GM21723 (cell line): ENCODE measurements at regions not wholly inside any gene's neighbourhood (a gene's known extent, or its start where the extent isn't known, plus 50 kb on each side); places are given as distances from the start of the nearest gene placed in this dataset.

Experiments used
- ATAC-seq: cut with Tn5 transposase; IDR thresholded peaks from one replicate; pipeline ENCODE4 v1.9.1; 2021; ENCODE audit warnings: mild to moderate bottlenecking, moderate library complexity; ENCODE audit not compliant: unreplicated experiment

DNA sequence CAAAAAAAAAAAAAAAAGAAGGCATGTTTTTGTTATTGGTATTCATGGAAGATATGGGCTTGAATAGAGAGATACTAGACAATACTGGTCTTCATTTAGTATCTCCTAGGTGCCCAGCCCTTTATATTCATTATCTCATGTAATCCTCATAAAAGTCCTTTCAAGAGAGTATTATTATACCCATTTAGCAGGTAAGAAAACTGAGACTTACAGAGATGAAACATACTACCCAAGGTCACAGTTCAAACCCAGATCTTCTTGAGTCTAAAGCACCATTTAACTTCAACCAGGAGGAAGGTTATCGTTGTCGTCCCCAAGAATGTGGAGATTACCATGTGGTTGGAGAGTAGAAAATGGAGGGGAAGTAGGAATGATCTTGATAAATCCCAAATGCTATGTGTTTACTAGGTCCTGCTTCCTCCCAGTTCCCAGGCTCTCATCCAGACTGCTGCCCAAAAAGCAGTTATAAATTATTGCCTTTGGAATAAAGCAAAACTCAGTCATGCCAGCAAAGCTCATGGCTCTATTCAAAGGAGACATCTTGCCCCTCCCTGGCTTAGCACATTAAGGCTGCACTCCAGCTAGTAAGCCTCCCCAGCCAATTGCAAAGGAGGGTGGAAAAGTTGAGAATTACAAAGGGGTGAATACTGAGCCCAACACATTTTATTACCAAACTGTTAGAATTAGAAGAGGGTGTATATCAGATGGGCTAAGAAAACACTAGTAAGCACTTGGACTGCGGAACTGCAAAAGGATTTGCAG, 163.9 kb downstream of the PIK3R1 start:
- ATAC-seq, result no peak

DNA sequence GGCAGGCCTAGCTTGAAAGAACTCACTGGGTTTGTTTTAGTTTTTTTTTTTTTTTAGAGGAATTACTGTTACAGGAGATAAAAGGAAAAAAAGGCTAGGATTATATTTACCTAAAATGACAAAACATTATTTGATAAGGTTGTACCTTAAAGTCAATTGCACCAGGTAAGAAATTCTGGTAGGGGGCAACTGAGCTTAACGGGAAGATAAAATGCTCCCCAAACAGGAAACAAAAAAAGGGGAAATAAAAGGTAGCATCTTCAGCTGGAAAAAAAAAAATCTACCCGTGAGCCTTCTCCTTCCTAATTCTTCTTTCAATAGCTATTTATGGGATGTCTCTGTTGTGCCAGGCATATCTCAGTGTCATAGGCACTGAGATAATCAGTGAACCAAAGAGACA, 164.5 kb downstream of the PIK3R1 start:
- no peak for ATAC-seq

GRCh38 chr5:68381060-68381459, 165.5 kb downstream of the PIK3R1 start:
- ATAC-seq, result no peak

- no peak for ATAC-seq
Observed at GRCh38 chr5:68381909-68382308, 166.4 kb downstream of the PIK3R1 start.

DNA sequence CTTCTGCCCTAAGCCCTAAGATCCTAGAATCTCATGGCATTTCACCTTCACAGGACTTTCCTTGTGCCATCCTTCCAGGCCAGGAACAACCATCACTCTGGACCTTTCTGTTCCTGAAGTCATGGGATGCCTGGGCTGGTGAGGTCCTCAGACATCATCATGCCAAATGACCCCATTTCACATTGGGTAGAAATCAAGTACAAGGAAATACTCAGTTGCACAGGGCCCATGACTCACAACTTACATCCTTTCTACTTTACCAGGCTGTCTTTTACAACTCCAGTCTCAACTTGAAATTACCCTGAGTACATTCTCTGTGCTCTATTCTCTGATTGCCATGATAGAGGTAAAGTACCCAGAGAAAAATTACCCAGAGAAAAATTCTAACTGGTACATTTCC, 167.1 kb downstream of the PIK3R1 start:
- ATAC-seq, result no peak

- ATAC-seq, result no peak
Observed at GRCh38 chr5:68383888-68384310, 168.3 kb downstream of the PIK3R1 start.

- no peak for ATAC-seq
Observed at GRCh38 chr5:68384936-68385594, 169.5 kb downstream of the PIK3R1 start.

- ATAC-seq, result no peak
Observed at GRCh38 chr5:68385936-68386335, 170.4 kb downstream of the PIK3R1 start.

DNA sequence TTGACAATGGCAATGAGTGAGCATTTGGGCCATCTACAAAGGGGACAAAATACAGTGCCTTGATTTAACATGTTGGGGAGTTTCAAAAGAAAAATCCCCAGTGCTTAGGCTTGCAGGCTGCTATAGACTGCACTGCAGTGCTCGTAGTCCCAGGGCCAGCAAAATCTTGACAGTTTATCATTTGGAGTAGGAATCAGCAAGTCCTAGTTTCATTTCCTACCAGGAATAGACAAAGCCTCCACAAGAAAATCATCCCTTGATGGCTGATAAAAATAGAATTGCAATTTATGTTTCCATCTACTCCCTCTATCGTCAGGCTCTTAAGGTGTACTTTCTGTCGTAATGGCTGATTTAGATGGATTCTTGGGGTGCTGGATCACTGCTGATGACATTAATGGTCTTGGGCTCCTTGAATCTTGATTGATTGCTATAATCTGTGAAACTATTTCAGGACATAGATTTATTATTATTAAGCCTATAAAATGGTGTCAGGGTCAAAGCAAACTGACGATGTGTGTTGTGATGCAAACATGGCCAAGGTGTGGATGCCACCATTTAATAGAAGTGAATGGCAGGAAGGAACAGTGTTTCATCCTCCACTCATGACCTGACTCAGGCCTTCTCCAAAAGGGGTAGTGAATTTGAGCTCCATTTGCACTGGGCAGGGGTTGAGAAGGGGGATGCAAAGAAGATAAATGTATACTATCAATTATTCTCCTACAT, 171.7 kb downstream of the PIK3R1 start:
- no peak for ATAC-seq

DNA sequence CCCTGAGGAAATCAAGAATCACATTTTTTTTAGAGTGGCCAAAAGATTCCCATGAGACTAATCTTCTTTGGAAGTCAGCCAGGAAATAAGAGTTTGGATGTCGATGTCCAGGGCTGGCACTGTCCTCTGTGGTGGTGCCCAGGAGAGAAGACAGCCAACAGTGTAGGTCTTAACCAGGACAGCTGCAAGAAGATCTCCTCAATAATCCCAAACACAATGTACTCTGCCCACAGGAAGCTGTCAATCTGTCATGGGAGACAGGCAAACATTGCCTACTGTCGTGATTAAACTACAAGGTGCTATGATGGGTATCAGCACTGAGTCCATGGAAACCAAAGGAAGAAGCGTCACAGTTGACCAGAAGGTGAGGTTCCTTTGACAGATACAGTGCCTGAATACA, 174.1 kb downstream of the PIK3R1 start:
- no peak for ATAC-seq

GRCh38 chr5:68392617-68393016, 177.1 kb downstream of the PIK3R1 start:
- ATAC-seq, result no peak

GRCh38 chr5:68395302-68395701, 179.7 kb downstream of the PIK3R1 start:
- no peak for ATAC-seq

- no peak for ATAC-seq
Observed at GRCh38 chr5:68395926-68396511, 180.5 kb downstream of the PIK3R1 start.

- no peak for ATAC-seq
Observed at GRCh38 chr5:68396722-68397121, 181.2 kb downstream of the PIK3R1 start.

DNA sequence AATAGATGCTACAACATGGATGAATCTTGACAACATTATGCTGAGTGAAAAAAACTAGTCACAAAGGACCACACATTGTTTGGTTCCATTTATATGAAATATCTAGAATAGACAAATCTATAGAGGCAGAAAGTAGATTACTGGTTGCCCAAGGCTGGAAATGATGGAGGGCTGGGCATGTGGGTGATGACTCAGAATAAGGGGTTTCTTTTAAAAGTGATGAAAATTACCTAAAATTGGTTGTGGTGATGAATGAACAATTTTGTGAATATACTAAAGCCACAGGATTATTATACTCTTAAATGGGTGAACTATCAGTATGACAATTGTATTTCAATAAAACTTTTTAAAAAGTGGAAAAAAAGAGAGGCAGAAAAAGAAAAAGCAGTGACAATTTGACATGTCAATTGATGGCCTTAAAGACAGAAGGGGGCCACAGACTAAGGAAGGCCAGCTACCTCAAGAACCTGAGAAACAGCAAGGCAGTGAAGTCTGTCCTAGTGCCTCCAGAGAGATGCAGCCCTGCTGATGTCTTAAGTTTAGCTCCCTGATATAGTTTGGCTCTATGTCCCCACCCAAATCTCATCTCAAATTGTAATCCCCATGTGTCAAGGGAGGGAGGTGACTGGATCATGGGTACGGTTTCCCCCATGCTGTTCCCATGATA, 182.7 kb downstream of the PIK3R1 start:
- ATAC-seq, result no peak

GRCh38 chr5:68403301-68403700, 187.7 kb downstream of the PIK3R1 start:
- no peak for ATAC-seq

DNA sequence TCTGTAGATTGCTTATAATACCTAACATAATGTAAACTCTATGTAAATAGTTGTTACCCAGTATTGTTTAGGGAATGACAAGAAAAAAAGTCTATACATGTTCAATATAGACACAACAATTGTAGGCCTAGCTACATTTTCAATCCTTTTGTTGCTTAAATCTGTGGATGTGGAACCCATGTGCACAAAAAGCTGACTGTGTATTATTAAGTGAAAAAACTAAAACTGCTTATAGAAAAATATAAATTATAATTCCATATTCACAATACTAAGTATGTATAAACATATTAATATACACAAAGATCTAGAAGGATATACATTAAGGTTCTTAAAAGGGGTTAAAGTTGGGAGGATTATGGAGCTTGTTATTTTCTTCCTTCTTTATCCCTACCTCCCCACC, 188.7 kb downstream of the PIK3R1 start:
- ATAC-seq, result no peak

DNA sequence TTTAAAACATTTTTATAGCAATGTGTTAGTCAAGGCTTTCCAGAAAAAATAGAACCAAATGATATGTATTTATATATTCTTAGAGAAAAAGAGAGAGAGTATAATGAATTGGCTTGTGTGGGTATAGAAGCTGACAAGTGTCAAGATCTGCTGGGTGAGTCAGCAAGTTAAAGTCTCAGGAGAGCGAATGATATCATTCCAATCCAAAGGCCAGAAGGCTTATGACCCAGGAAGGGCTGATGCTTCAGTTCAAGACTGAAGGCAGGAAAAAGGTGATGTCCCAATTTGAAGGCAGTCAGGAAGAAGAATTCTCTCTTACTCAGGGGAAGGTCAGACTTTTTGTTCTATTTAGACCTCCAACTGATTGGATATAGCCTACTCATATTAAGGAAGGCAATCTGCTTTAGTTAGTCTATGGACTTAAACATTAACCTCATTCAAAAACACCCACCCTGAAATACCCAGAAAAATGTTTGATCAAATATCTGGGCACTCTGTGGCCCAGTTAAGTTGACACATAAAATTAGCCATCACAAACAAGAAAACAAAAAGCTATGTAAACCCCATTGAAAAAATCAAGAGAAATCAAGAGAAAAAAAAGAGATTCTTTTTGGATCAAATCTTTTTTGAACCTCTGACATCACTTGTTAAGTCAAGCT, 189.6 kb downstream of the PIK3R1 start:
- ATAC-seq, result no peak

DNA sequence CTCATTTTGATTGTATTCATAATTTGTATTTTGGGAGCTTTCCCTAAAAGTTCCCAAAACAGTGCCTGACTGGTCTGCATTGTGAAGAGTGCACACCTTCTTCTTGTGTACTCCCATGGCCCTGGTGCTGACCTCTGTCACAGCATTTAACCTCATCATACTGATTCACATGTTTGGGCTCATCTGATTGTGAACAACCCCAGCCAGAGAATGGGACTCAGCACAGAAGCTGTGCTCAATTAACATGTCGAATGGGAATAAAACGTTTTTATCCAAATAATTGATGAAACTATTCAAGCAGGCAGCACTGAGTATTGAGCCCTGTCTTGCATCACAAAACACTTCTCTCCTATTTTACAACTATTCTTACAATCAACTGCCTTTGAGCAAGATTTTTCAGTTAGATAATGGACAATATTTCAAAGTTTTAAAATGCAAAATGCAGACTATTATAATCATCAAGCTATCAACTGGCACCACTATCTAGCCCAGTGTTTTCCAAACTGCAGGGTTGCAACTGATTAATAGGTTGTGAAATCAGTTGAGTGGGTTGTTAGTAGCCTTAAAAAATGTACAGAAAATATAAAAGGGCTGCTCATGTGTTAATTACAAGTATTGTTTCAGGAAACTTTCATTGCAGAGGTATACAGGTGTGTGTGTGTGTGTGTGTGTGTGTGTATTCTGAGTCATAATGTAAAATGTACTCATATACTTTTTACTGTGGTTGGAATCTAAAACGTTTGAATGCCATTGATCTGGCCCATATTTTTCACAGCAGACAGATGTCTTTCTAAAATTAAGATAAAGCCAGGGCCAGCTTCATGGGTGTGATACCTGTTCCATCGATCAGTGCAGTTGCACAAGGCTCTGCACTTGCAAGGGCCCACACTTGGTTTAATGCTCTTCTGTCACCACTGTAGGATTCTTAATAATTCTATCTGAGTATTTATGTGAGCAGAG, 190.5 kb downstream of the PIK3R1 start:
- peak; percentile 37 for ATAC-seq
